Left lung (tissue), 4 donors: ENCODE measurements at regions not wholly inside any gene's neighbourhood (a gene's known extent, or its start where the extent isn't known, plus 50 kb on each side); places are given as distances from the start of the nearest gene placed in this dataset.

Experiments
- ATAC-seq: fragments of 200-7000 bp; cut with Tn5 transposase; one replicate; pipeline ENCODE4 v1.9.1; 2020; ENCODE audit warnings: moderate library complexity
- DNase-seq, 4 donors: peaks; one replicate each; pipeline ENCODE4 v3.0.0-alpha.2; 2013 to 2020
- H3K27ac ChIP-seq, 2 donors: fragments of 200-600 bp; sonication (generic) in 1 of 2; one replicate each; pipeline versions ENCODE4 v1.5.0 to v1.8.0; 2020 to 2021
- H3K27me3 ChIP-seq, 2 donors: fragments of 200-600 bp; sonication (generic) in 1 of 2; one replicate each; pipeline versions ENCODE4 v1.5.0 to v1.8.0; 2020 to 2021
- H3K36me3 ChIP-seq, 2 donors: fragments of 200-600 bp; sonication (generic) in 1 of 2; one replicate each; pipeline versions ENCODE4 v1.5.0 to v1.8.0; 2020 to 2021
- H3K4me1 ChIP-seq, 2 donors: fragments of 200-600 bp; one replicate each; pipeline ENCODE4 v1.8.0; 2021
- H3K4me3 ChIP-seq, 2 donors: fragments of 200-600 bp; sonication (generic) in 1 of 2; one replicate each; pipeline versions ENCODE4 v1.5.0 to v1.8.0; 2020 to 2021; ENCODE audit warnings: mild to moderate bottlenecking in 1 of 2
- H3K9me3 ChIP-seq, 2 donors: fragments of 200-600 bp; sonication (generic) in 1 of 2; one replicate each; pipeline versions ENCODE4 v1.5.0 to v1.8.0; 2020 to 2021
- CTCF ChIP-seq, 2 donors: fragments of 200-600 bp; sonication (generic) in 1 of 2; IDR thresholded peaks; one replicate each; pipeline versions ENCODE4 v1.5.0 to v1.8.0; 2021; ENCODE audit warnings: antibody characterized with exemption in 2 of 2
- intact Hi-C, 2 donors: fragments of 100-400 bp; cut with DNase I; formaldehyde crosslinking; loops; one replicate each; pipeline versions ENCODE4 v1.11.2 to v1.14.2; 2022
- donor health status: DM: no; HTN: yes; CAD: no.
- donor health status: DM: no; HTN: no; CAD: no.

DNA sequence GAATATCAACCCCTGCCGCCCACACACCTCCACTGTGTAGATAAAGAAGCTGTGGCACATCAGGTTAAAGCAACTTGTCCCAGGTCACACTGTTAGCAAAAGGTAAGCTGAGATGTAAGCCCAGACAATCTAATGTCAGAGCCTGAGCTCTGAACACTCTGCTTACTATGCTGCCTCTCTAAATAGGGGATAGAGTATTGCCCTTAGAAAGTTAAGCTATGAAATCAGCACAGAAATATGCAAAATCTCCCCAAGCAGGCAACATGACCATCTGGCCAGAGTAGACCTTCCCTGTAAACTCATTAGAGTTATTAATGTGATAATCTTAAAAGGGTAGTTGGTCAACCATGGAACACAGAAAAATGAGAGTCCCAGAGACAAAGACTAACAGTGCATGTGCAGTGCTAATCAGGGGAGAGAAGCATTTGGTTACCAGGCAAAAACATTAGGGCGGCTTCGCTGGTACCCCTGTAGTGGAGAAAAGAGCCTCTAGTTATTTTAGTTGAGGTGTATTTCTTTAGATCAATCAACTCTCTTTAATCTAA lies 171.0 kb downstream of the BTG1 start:
- Histone ChIP-seq H3K9me3 (no peaks in the 10 kb centered on the region), H3K27ac (no peak overlapping the region), H3K4me3 (no peak overlapping the region), H3K36me3 (no peaks in the 10 kb centered on the region), H3K4me1 (peaks cover 0 to 5% of the 10 kb centered on the region in 2 donors), H3K27me3 (no peaks in the 10 kb centered on the region)
- ATAC-seq: no peak
- DNase-seq: no peak
- TF ChIP-seq CTCF (IDR thresholded peaks at IDR 0.05): no peak
- intact Hi-C loops: no loop called here

DNA sequence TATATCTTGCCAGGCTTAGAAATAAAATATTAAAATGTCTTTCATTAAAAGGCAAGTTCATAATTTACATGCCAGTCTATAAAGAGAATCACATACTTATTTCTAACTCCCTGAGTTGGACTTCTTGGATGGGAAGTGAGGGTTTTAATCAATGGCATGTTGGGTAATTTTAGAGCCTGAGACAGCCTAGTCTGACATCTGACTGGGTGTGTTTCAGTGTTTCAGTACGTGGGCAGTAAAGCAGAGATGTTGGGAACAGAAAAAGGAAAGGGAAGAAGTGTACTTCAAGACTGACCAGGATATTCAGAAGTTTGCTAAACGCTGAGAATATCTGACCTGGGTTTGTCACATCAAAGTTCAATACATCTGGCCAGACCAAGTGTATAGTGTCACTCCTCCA lies 171.8 kb downstream of the BTG1 start:
- intact Hi-C loops: no loop called here
- Histone ChIP-seq H3K4me1 (peaks cover 0 to 5% of the 10 kb centered on the region in 2 donors), H3K4me3 (no peak overlapping the region), H3K27me3 (no peaks in the 10 kb centered on the region), H3K27ac (no peak overlapping the region), H3K36me3 (no peaks in the 10 kb centered on the region), H3K9me3 (no peaks in the 10 kb centered on the region)
- DNase-seq (no peak), ATAC-seq (no peak)
- TF ChIP-seq CTCF (IDR thresholded peaks at IDR 0.05): no peak

GRCh38 chr12:91972896-91973295 lies 172.8 kb downstream of the BTG1 start:
- Histone ChIP-seq H3K27me3 (no peaks in the 10 kb centered on the region), H3K4me1 (no peaks in the 10 kb centered on the region), H3K9me3 (no peaks in the 10 kb centered on the region), H3K27ac (no peak overlapping the region), H3K36me3 (no peaks in the 10 kb centered on the region), H3K4me3 (no peak overlapping the region)
- ATAC-seq (no peak), DNase-seq (no peak)
- intact Hi-C loops: no loop called here
- TF ChIP-seq CTCF (IDR thresholded peaks at IDR 0.05): no peak

DNA sequence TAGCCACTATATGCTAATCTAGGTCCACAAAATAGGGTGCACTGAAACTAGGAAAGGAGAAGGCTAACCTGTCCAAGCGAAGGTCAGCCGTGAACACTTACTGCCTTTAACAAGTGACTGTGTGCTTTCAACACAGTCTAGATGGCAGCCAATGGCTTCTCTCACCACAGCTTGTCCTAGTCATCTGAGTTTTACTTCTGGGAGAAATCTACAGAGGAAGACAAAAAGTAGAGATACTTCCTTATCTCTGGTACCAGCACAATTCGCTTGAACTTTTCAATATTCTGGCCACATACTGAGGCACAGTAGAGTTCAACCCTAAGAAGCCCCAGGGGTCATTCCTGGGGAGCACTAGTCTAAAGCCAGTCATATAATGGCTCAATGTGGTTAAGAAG lies 176.9 kb downstream of the BTG1 start:
- no peak overlapping the region for H3K27ac ChIP-seq
- H3K9me3 ChIP-seq: no peaks in the 10 kb centered on the region
- DNase-seq (no peak), ATAC-seq (no peak)
- TF ChIP-seq CTCF (IDR thresholded peaks at IDR 0.05): no peak
- H3K36me3 ChIP-seq: no peaks in the 10 kb centered on the region
- H3K4me1 ChIP-seq: no peaks in the 10 kb centered on the region
- no peaks in the 10 kb centered on the region for H3K27me3 ChIP-seq
- intact Hi-C loops: no loop called here
- H3K4me3 ChIP-seq: no peak overlapping the region

GRCh38 chr12:91968076-91968776 lies 177.4 kb downstream of the BTG1 start:
- TF ChIP-seq CTCF (IDR thresholded peaks at IDR 0.05): no peak

More at GRCh38 chr12:91968076-91968776, 177.4 kb downstream of the BTG1 start:
- Histone ChIP-seq H3K36me3 (no peaks in the 10 kb centered on the region), H3K27me3 (no peaks in the 10 kb centered on the region), H3K4me1 (no peaks in the 10 kb centered on the region), H3K4me3 (no peak overlapping the region), H3K27ac (no peak overlapping the region), H3K9me3 (no peaks in the 10 kb centered on the region)
- ATAC-seq (no peak), DNase-seq (no peak)
- intact Hi-C loops: no loop called here
